DMS 273 (cell line): ENCODE measurements at regions not wholly inside any gene's neighbourhood (a gene's known extent, or its start where the extent isn't known, plus 50 kb on each side); places are given as distances from the start of the nearest gene placed in this dataset.
A peak's percentile ranks its signal among the peaks of the same experiment; 100 is the strongest.

Experiments used
- DNase-seq: peaks from one replicate; lab custom pipeline; 2025; ENCODE audit not compliant: unreplicated experiment; lab: John Stamatoyannopoulos, UW

- no peak for DNase-seq
Measured at GRCh38 chr6:113181164-113181563, 676.0 kb upstream of the MARCKS start.

DNA sequence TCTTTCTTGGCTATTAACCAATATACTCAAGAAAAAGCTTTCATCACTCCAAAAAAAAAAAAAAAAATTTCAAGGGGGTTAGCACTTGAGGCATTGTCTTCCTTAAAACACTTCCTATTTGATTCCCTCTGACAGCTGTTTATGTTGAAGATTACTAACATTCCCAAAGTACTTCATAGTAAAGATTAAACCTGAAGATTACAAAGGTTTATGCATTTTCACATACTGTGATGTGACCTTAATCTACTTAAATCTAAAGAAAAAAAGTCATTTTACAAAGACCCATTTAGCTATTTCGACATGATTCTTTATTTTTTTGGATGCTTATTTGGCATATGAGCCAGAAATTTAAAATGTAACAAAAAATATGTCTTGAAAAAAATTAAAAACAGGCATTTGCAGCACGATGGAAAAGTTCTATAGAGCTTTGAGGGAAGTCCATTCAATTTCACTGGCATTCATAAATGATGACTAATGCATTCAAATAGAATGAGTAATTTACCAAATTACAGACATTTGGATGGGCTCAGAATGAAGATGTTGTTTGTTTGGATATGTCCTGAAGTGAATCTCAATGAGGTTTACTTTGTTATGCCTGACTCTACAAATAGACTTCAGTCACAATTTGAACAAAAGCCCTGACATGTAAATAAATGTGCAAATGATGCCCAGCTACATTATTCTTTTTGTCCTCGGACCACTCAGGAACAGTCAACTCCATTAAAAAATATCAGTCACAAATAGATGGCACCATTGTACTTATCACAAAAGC lies 674.6 kb upstream of the MARCKS start:
- no peak for DNase-seq

GRCh38 chr6:113184291-113184690 lies 672.9 kb upstream of the MARCKS start:
- no peak for DNase-seq

GRCh38 chr6:113184736-113185135 lies 672.4 kb upstream of the MARCKS start:
- peak; percentile 89 for DNase-seq

- peak; percentile 6 for DNase-seq
Measured at GRCh38 chr6:113185299-113185698, 671.8 kb upstream of the MARCKS start.

GRCh38 chr6:113187661-113188060 lies 669.5 kb upstream of the MARCKS start:
- no peak for DNase-seq

GRCh38 chr6:113188962-113189361 lies 668.2 kb upstream of the MARCKS start:
- no peak for DNase-seq

DNA sequence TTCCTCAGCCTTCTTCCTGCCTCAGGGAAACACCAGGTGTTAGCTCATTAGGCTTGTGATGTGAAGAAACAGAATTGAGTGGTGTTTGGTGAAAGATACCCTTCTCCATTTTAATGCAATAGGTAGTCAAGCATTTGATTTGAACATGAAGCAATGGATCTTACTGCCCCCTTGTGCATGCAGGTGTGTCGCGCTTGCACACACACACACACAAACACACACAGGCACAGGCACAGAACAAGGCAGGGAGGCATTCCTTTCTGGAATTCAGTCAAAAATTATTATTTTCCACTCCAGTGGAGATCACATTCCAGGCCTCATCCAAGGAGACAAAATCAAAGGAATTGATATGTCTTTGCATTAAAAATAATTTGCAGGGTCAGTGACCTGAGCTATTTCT lies 667.0 kb upstream of the MARCKS start:
- no peak for DNase-seq

GRCh38 chr6:113194090-113194489 lies 663.1 kb upstream of the MARCKS start:
- DNase-seq = no peak

DNA sequence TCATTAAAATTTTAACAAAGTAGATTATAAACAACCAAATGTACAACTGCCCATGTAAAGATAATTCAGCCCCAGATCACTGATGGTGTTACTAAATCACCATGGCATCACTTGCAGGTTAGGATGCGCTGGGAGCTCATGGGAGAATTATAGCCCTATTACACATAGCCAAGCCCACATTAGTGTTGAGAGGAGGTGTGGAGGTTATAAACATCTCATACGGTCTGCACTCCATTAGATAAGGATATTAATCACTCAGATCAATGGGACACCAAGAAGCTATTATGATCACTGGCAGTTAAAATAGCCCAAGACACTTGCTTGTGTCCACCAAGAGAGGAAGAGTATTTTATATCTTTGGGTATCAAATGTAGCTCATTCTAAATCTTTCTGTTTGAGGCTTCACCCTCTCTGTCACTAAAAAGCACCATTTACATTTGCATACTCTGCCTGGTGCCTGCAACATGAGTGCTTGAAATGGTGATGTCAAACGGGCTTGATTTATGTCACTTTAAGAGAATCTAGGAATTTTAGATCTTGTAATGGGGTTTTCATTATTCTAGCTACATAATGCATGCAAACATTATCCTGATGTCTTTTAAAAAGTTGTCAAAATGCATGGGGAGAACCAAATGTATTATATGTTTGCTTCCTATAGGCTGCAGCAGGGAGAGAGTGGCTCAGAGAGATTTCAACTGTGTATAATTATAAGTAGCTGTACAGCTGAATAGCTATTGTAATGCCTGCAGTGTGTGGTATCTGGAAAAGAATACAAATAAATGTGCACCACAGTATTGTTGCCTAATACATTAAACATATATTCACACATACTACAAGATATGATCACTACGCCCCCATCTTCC lies 654.1 kb upstream of the MARCKS start:
- DNase-seq = no peak

GRCh38 chr6:113203715-113204110 lies 653.4 kb upstream of the MARCKS start:
- DNase-seq = no peak

GRCh38 chr6:113205553-113205952 lies 651.6 kb upstream of the MARCKS start:
- no peak for DNase-seq

GRCh38 chr6:113208726-113209125 lies 648.4 kb upstream of the MARCKS start:
- DNase-seq = no peak

- DNase-seq = no peak
Measured at GRCh38 chr6:113209315-113209714, 647.8 kb upstream of the MARCKS start.

GRCh38 chr6:113211170-113211569 lies 646.0 kb upstream of the MARCKS start:
- no peak for DNase-seq

DNA sequence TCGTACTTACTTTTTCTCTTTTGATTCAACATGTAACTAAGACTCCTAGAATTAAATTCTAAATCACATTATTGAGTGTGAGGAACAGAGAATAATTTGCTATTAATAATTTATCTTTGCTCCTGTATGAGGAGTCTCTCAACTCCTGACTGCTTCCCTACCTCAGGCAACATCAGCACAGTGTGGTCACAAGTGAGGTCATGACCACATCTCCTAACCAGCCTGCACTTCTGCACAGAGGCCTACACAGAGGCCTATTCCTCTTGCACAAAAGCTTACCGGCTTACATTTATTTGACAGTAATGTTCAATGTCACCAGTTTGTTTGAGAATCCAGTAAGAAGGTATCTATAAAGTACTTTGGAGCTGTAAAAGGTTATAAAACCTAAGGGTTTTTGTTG lies 637.4 kb upstream of the MARCKS start:
- no peak for DNase-seq

- DNase-seq = no peak
Measured at GRCh38 chr6:113220832-113221231, 636.3 kb upstream of the MARCKS start.

- DNase-seq = no peak
Measured at GRCh38 chr6:113221850-113222249, 635.3 kb upstream of the MARCKS start.

DNA sequence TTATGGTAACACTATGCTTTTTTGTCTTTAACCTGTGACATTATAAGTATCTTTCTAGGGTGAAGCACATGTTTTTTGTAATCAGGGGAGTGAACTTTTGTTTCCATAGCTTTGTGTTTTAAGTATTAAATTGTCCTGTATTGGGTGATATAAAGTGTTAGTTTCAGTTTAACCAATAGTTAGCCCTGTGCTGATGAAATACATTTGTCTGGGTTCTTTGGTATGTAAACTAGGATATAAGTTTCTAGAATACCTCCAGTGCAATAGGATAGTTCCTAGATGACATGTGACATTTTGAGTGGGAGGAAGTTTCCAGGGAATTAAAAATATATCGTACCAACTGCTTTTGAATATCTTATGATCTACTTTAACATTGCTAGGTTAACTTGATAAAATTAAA lies 611.0 kb upstream of the MARCKS start:
- no peak for DNase-seq

DNA sequence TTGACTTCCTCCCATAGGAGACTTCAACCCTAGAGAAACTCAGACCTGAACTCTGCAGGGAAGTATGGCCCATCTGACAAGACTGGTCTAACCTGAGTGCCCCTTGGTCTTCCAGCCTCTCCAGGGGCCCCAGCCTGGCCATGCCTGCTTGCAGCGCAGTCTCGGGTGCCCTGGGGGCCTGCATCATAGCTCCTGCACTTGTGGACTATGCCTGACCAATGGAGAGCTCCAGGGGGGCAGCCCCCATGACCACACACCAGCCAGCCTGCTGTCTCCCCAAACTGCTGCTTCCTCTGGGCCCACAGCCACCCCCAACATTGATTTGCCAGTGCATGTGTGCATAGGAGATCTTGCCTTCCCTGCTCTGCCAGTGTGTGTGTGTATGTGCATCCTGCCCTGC lies 608.6 kb upstream of the MARCKS start:
- DNase-seq = no peak

- peak; percentile 12 for DNase-seq
Measured at GRCh38 chr6:113254194-113254593, 603.0 kb upstream of the MARCKS start.

DNA sequence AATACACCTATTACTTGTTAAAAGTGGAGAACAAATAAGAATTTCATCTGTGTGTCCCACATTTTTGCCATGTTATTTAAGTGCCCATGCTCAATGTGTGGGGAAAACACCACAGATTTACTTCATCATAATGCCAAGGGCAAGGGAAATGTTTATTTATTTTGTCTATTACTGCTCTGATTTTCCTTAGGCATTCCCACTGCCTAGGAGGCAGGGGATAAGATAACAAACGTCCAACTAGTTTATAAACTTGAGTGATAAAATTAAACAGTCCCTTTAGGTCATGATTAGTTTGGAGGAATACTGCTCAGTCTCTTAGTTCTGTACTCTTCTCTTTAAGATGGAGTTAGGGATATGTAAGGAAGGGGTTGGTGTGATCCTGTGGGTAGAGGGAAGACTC lies 598.4 kb upstream of the MARCKS start:
- DNase-seq = no peak
